GM23338 (cell line): ENCODE measurements at regions not wholly inside any gene's neighbourhood (a gene's known extent, or its start where the extent isn't known, plus 50 kb on each side); places are given as distances from the start of the nearest gene placed in this dataset.
A peak's percentile ranks its signal among the peaks of the same experiment; 100 is the strongest.

Experiments
- ATAC-seq: fragments of 200-7000 bp; cut with Tn5 transposase; 3 replicates; pipeline ENCODE4 v1.9.1; 2020
- DNase-seq: peaks from one replicate; pipeline ENCODE4 v3.0.0-alpha.2; 2015; ENCODE audit warnings: low spot score
- H2AFZ ChIP-seq: fragments of 200-600 bp; sonication (generic); 2 replicates; pipeline ENCODE4 v1.8.0; 2016; ENCODE audit warnings: antibody characterized with exemption, mild to moderate bottlenecking, moderate library complexity
- H3F3A ChIP-seq: fragments of 200-600 bp; sonication (generic); replicated peaks from 2 replicates; pipeline ENCODE4 v1.8.0; 2017; ENCODE audit warnings: antibody characterized with exemption, mixed run types, low read depth
- H3K27ac ChIP-seq: fragments of 200-600 bp; sonication (generic); 2 replicates; pipeline ENCODE4 v1.6.1; 2016; ENCODE audit warnings: low read depth
- H3K27me3 ChIP-seq: fragments of 200-600 bp; sonication (generic); 2 replicates; pipeline ENCODE4 v1.8.0; 2016; ENCODE audit warnings: mild to moderate bottlenecking, mixed run types, moderate library complexity; ENCODE audit not compliant: insufficient read depth
- H3K36me3 ChIP-seq: fragments of 200-600 bp; sonication (generic); 2 replicates; pipeline ENCODE4 v1.8.0; 2016; ENCODE audit warnings: mild to moderate bottlenecking; ENCODE audit not compliant: insufficient read depth
- H3K4me1 ChIP-seq: fragments of 200-600 bp; sonication (generic); 2 replicates; pipeline ENCODE4 v1.8.0; 2016; ENCODE audit warnings: mild to moderate bottlenecking, moderate library complexity; ENCODE audit not compliant: insufficient read depth
- H3K4me2 ChIP-seq: fragments of 200-600 bp; sonication (generic); 2 replicates; pipeline ENCODE4 v1.7.1; 2017; ENCODE audit warnings: mixed run types
- H3K4me3 ChIP-seq: fragments of 200-600 bp; sonication (generic); 2 replicates; pipeline ENCODE4 v1.6.1; 2016; ENCODE audit warnings: mixed run types
- H3K79me2 ChIP-seq: fragments of 200-600 bp; sonication (generic); replicated peaks from 2 replicates; pipeline ENCODE4 v1.8.0; 2017; ENCODE audit warnings: mild to moderate bottlenecking; ENCODE audit not compliant: insufficient read depth
- H3K9me2 ChIP-seq: fragments of 200-600 bp; sonication (generic); 2 replicates; pipeline ENCODE4 v1.8.0; 2017; ENCODE audit not compliant: insufficient read depth
- H4K20me1 ChIP-seq: fragments of 200-600 bp; sonication (generic); replicated peaks from 2 replicates; pipeline ENCODE4 v1.8.0; 2017; ENCODE audit warnings: mild to moderate bottlenecking; ENCODE audit not compliant: insufficient read depth
- H3K27ac Mint-ChIP-seq: 2 replicates; pipeline ENCODE4 v1.8.0; 2020; ENCODE audit warnings: inconsistent platforms, mild to moderate bottlenecking, moderate library complexity, mixed read lengths
- H3K27me3 Mint-ChIP-seq: 3 replicates; pipeline ENCODE4 v1.8.0; 2022; ENCODE audit warnings: low read depth, mild to moderate bottlenecking, moderate library complexity, mixed read lengths, inconsistent platforms; ENCODE audit not compliant: insufficient read depth, poor library complexity
- H3K36me3 Mint-ChIP-seq: 3 replicates; pipeline ENCODE4 v1.8.0; 2021; ENCODE audit warnings: low read depth, mild to moderate bottlenecking, inconsistent platforms, moderate library complexity, mixed read lengths
- H3K4me1 Mint-ChIP-seq: 3 replicates; pipeline ENCODE4 v1.8.0; 2020; ENCODE audit warnings: mild to moderate bottlenecking, inconsistent platforms, mixed read lengths
- H3K4me3 Mint-ChIP-seq: 3 replicates; pipeline ENCODE4 v1.8.0; 2021; ENCODE audit warnings: moderate library complexity, mild to moderate bottlenecking, inconsistent platforms, mixed read lengths
- H3K9me3 Mint-ChIP-seq: 3 replicates; pipeline ENCODE4 v1.8.0; 2020; ENCODE audit warnings: moderate library complexity, mild to moderate bottlenecking, inconsistent platforms, mixed read lengths
- CREB1 ChIP-seq: fragments of 250-450 bp; sonication (Bioruptor Pico); IDR thresholded peaks from 2 replicates; pipeline ENCODE4 v1.5.0; 2020; ENCODE audit warnings: low read depth, mild to moderate bottlenecking, moderate library complexity
- CTCF ChIP-seq, 2 experiments: fragments of 200-600 bp in 1 of 2; sonication (generic) in 1 of 2; conservative IDR thresholded peaks; 2 replicates each; pipeline versions ENCODE4 v1.5.1 to v1.6.1; 2016 to 2017; ENCODE audit warnings: antibody characterized with exemption in 2 of 2, low read depth in 2 of 2, mild to moderate bottlenecking in 2 of 2, moderate library complexity in 1 of 2
- ETS1 ChIP-seq: IDR thresholded peaks from 2 replicates; pipeline ENCODE4 v1.6.1; 2016; ENCODE audit warnings: antibody characterized with exemption
- EZH2 ChIP-seq: fragments of 200-600 bp; sonication (generic); IDR thresholded peaks from one replicate; pipeline ENCODE4 v1.8.0; 2017; ENCODE audit warnings: antibody characterized with exemption, mild to moderate bottlenecking, low read depth; ENCODE audit not compliant: unreplicated experiment
- EZH2phosphoT487 ChIP-seq: fragments of 200-600 bp; sonication (generic); IDR thresholded peaks from one replicate; pipeline ENCODE4 v1.8.1; 2018; ENCODE audit warnings: antibody characterized with exemption; ENCODE audit not compliant: unreplicated experiment
- JUNB ChIP-seq: IDR thresholded peaks from one replicate; pipeline ENCODE4 v1.6.1; 2016; ENCODE audit warnings: antibody characterized with exemption; ENCODE audit not compliant: unreplicated experiment
- NANOG ChIP-seq: IDR thresholded peaks from 2 replicates; pipeline ENCODE4 v1.6.1; 2016; ENCODE audit warnings: antibody characterized with exemption, borderline replicate concordance
- POLR2AphosphoS5 ChIP-seq: IDR thresholded peaks from 2 replicates; pipeline ENCODE4 v1.6.1; 2016; ENCODE audit warnings: antibody characterized with exemption, low read depth
- REST ChIP-seq: IDR thresholded peaks from one replicate; pipeline ENCODE4 v1.6.1; 2018; ENCODE audit warnings: antibody characterized with exemption; ENCODE audit not compliant: unreplicated experiment
- STAT1 ChIP-seq: IDR thresholded peaks from one replicate; pipeline ENCODE4 v1.6.1; 2016; ENCODE audit warnings: antibody characterized with exemption; ENCODE audit not compliant: unreplicated experiment
- ZNF114 ChIP-seq: fragments of 250-450 bp; sonication (Bioruptor Pico); IDR thresholded peaks from 2 replicates; pipeline ENCODE4 v1.5.0; 2020; ENCODE audit warnings: mild to moderate bottlenecking, moderate library complexity
- ZNF331 ChIP-seq: fragments of 250-450 bp; sonication (Bioruptor Pico); IDR thresholded peaks from 2 replicates; pipeline ENCODE4 v1.5.0; 2020; ENCODE audit warnings: low read depth, mild to moderate bottlenecking, moderate library complexity
- ZNF462 ChIP-seq: fragments of 250-450 bp; sonication (Bioruptor Pico); IDR thresholded peaks from 2 replicates; pipeline ENCODE4 v1.5.0; 2020; ENCODE audit warnings: mild to moderate bottlenecking, moderate library complexity

GRCh38 chr7:80040335-80040734 lies 94.3 kb upstream of the GNAI1 start:
- Mint-ChIP-seq H3K4me1 (no peaks in the 10 kb centered on the region), H3K27me3 (no peaks in the 10 kb centered on the region), H3K9me3 (peaks cover 17% of the 10 kb centered on the region), H3K36me3 (peaks cover 15% of the 10 kb centered on the region), H3K4me3 (no peak overlapping the region), H3K27ac (peak overlapping the region; percentile 20; the same call in 1 of the 2 replicates)
- peaks cover 7% of the 10 kb centered on the region; the same call in 1 of the 2 replicates for H3K9me2 ChIP-seq
- no peaks in the 10 kb centered on the region for H3K36me3 ChIP-seq
- no peaks in the 10 kb centered on the region for H3K27me3 ChIP-seq
- peak overlapping the region; percentile 70; the same call in 1 of the 2 replicates for H2AFZ ChIP-seq
- no peak overlapping the region for H3K27ac ChIP-seq
- ATAC-seq, result no peak
- no peaks in the 10 kb centered on the region for H3K79me2 ChIP-seq
- H4K20me1 ChIP-seq, result no peaks in the 10 kb centered on the region
- H3K4me1 ChIP-seq, result no peaks in the 10 kb centered on the region
- DNase-seq, result no peak
- TF ChIP-seq NANOG (no peak), POLR2AphosphoS5 (no peak), JUNB (no peak), EZH2phosphoT487 (no peak), CREB1 (CRISPR knock-in tag) (no peak), EZH2 (no peak), STAT1 (no peak), REST (no peak), ZNF331 (no peak), ZNF462 (CRISPR knock-in tag) (no peak), ZNF114 (CRISPR knock-in tag) (no peak), ETS1 (no peak), CTCF (conservative IDR thresholded peaks at IDR 0.05; ENCODE audit: low read depth in 2 of 2) (no peak)
- H3K4me2 ChIP-seq, result no peak overlapping the region
- no peaks in the 10 kb centered on the region for H3F3A ChIP-seq
- no peak overlapping the region for H3K4me3 ChIP-seq
